A673 (cell line): ENCODE measurements at regions not wholly inside any gene's neighbourhood (a gene's known extent, or its start where the extent isn't known, plus 50 kb on each side); places are given as distances from the start of the nearest gene placed in this dataset.

ENCODE experiments used
- BruUV-seq: library from RNA; stranded (reverse); fragments of 400-500 nt; replicated peaks from 2 replicates; lab custom pipeline; 2021; lab: Mats Ljungman, UMichigan
- CTCF ChIA-PET: fragments of 300-600 bp; sonication (Branson Sonifier 250); formaldehyde crosslinking; loops from one replicate; lab custom pipeline; 2022; ENCODE audit warnings: antibody characterized with exemption; lab: Charles Lee
- POLR2A ChIA-PET: fragments of 300-600 bp; sonication (Branson Sonifier 250); formaldehyde crosslinking; loops from one replicate; lab custom pipeline; 2022; ENCODE audit warnings: antibody characterized with exemption; ENCODE audit not compliant: low non-redundant PET; lab: Charles Lee
- DNase-seq: peaks from one replicate; pipeline ENCODE4 v3.0.0-alpha.2; 2015; ENCODE audit warnings: low spot score
- H3K27ac ChIP-seq: fragments of 200-600 bp; sonication (generic); 2 replicates; pipeline ENCODE4 v1.5.1; 2016; ENCODE audit warnings: mixed run types, low read depth, mild to moderate bottlenecking, mixed read lengths, antibody characterized with exemption, low read length; ENCODE audit not compliant: poor library complexity, severe bottlenecking
- H3K27me3 ChIP-seq: fragments of 200-600 bp; sonication (generic); replicated peaks from 2 replicates; pipeline ENCODE4 v1.6.1; 2017; ENCODE audit warnings: mixed run types, low read depth, mild to moderate bottlenecking, mixed read lengths, antibody characterized with exemption, low read length; ENCODE audit not compliant: insufficient read depth, poor library complexity
- H3K36me3 ChIP-seq: fragments of 200-600 bp; sonication (generic); 2 replicates; pipeline ENCODE4 v1.6.1; 2016; ENCODE audit warnings: mixed run types, mild to moderate bottlenecking, mixed read lengths, antibody characterized with exemption, low read length; ENCODE audit not compliant: insufficient read depth, poor library complexity, severe bottlenecking
- H3K4me1 ChIP-seq: fragments of 200-600 bp; sonication (generic); 2 replicates; pipeline ENCODE4 v1.6.1; 2017; ENCODE audit warnings: mixed run types, mild to moderate bottlenecking, mixed read lengths, antibody characterized with exemption, low read length; ENCODE audit not compliant: insufficient read depth, poor library complexity, severe bottlenecking
- H3K4me3 ChIP-seq: fragments of 200-600 bp; sonication (generic); 2 replicates; pipeline ENCODE4 v1.5.1; 2016; ENCODE audit warnings: low read depth, mixed run types, mild to moderate bottlenecking, mixed read lengths, low read length; ENCODE audit not compliant: poor library complexity, severe bottlenecking
- H3K9me3 ChIP-seq: fragments of 200-600 bp; sonication (generic); 2 replicates; pipeline ENCODE4 v1.6.1; 2016; ENCODE audit warnings: mixed run types, low read depth, mild to moderate bottlenecking, mixed read lengths, antibody characterized with exemption, low read length; ENCODE audit not compliant: poor library complexity, severe bottlenecking
- CTCF ChIP-seq: fragments of 300-800, 200-600 bp; sonication (generic); conservative IDR thresholded peaks from 2 replicates; pipeline ENCODE4 v1.5.1; 2017; ENCODE audit warnings: low read depth, mild to moderate bottlenecking, antibody characterized with exemption, low read length, moderate library complexity, mixed read lengths
- EZH2 ChIP-seq: fragments of 200-600 bp; sonication (generic); IDR thresholded peaks from 2 replicates; pipeline ENCODE4 v1.6.1; 2017; ENCODE audit warnings: borderline replicate concordance, low read depth, mild to moderate bottlenecking, mixed read lengths, antibody characterized with exemption, low read length; ENCODE audit not compliant: poor library complexity, severe bottlenecking
- intact Hi-C: fragments of 100-400 bp; cut with micrococcal nuclease; formaldehyde crosslinking; loops from one replicate; pipeline ENCODE4 v1.10.0; 2022; ENCODE audit not compliant: unreplicated experiment

- H3K4me1 ChIP-seq, result no peaks in the 10 kb centered on the region
- intact Hi-C loops, result no loop called here
- no peaks in the 10 kb centered on the region for H3K27me3 ChIP-seq
- DNase-seq, result no peak
- H3K27ac ChIP-seq, result no peak overlapping the region
- H3K4me3 ChIP-seq, result no peak overlapping the region
- no TSS peak for BruUV-seq
- ChIA-PET POLR2A (no interaction called here), CTCF (no interaction called here)
- H3K9me3 ChIP-seq, result no peaks in the 10 kb centered on the region
- H3K36me3 ChIP-seq, result no peaks in the 10 kb centered on the region
- no peak for TF ChIP-seq EZH2
- no peak for TF ChIP-seq CTCF
These were observed 75.3 kb upstream of the TSPAN8 start for GRCh38 chr12:71233083-71233482.

GRCh38 chr12:71230542-71230941, 72.7 kb upstream of the TSPAN8 start:
- intact Hi-C loops, result no loop called here
- POLR2A ChIA-PET, result no interaction called here
- CTCF ChIA-PET, result no interaction called here
- DNase-seq, result no peak
- TF ChIP-seq EZH2 (no peak), CTCF (no peak)
- no peaks in the 10 kb centered on the region for H3K27me3 ChIP-seq
- no peaks in the 10 kb centered on the region for H3K4me1 ChIP-seq
- no TSS peak for BruUV-seq
- H3K4me3 ChIP-seq, result no peak overlapping the region
- H3K36me3 ChIP-seq, result no peaks in the 10 kb centered on the region
- H3K9me3 ChIP-seq, result no peaks in the 10 kb centered on the region
- H3K27ac ChIP-seq, result no peak overlapping the region

GRCh38 chr12:71223139-71223538, 65.3 kb upstream of the TSPAN8 start:
- Histone ChIP-seq H3K27ac (no peak overlapping the region), H3K27me3 (no peaks in the 10 kb centered on the region), H3K36me3 (no peaks in the 10 kb centered on the region), H3K4me1 (peaks cover 18% of the 10 kb centered on the region), H3K4me3 (no peak overlapping the region), H3K9me3 (no peaks in the 10 kb centered on the region)
- peak; percentile 19 for DNase-seq
- BruUV-seq, result no TSS peak
- ChIA-PET POLR2A (no interaction called here), CTCF (no interaction called here)
- TF ChIP-seq CTCF, result no peak
- no peak for TF ChIP-seq EZH2
- intact Hi-C loops, result no loop called here
